Keratinocyte (primary cell): ENCODE measurements at regions not wholly inside any gene's neighbourhood (a gene's known extent, or its start where the extent isn't known, plus 50 kb on each side); places are given as distances from the start of the nearest gene placed in this dataset.

ENCODE experiments used
- DNase-seq: peaks from one replicate; pipeline ENCODE4 v3.0.0-alpha.2; 2011; ENCODE audit warnings: low read depth, missing footprints, low spot score
- FAIRE-seq: peaks from 2 replicates; lab custom pipeline; 2011; peaks lifted over from hg19 to GRCh38; lab: Jason Lieb, UNC
- H2AFZ ChIP-seq: 2 replicates; pipeline ENCODE4 v1.6.0; 2012; ENCODE audit warnings: low read length, control low read depth, inconsistent platforms; ENCODE audit not compliant: control insufficient read depth
- H3K27ac ChIP-seq: 2 replicates; pipeline ENCODE4 v1.5.1; 2011; ENCODE audit warnings: low read length; ENCODE audit not compliant: control insufficient read depth, insufficient read depth
- H3K27me3 ChIP-seq: 3 replicates; pipeline ENCODE4 v1.6.0; 2011; ENCODE audit warnings: low read length; ENCODE audit not compliant: control insufficient read depth, insufficient read depth; ENCODE audit errors: extremely low read depth
- H3K36me3 ChIP-seq, 2 experiments: 2 replicates in 1 of 2; 3 replicates in 1 of 2; pipeline ENCODE4 v1.5.1; 2011; ENCODE audit warnings: low read length in 2 of 2, mild to moderate bottlenecking in 1 of 2; ENCODE audit not compliant: control insufficient read depth in 2 of 2, insufficient read depth in 2 of 2; ENCODE audit errors: extremely low read depth in 1 of 2
- H3K4me1 ChIP-seq: 3 replicates; pipeline ENCODE4 v1.5.1; 2011; ENCODE audit warnings: low read length; ENCODE audit not compliant: control insufficient read depth, insufficient read depth; ENCODE audit errors: extremely low read depth
- H3K4me2 ChIP-seq: 3 replicates; pipeline ENCODE4 v1.6.0; 2011; ENCODE audit warnings: low read depth, low read length; ENCODE audit not compliant: control insufficient read depth, insufficient read depth; ENCODE audit errors: extremely low read depth
- H3K4me3 ChIP-seq, 3 experiments: fragments of 200-600 bp in 1 of 3; sonication (generic) in 1 of 3; 2 replicates in 2 of 3; 3 replicates in 1 of 3; pipeline ENCODE4 v1.5.1; 2011 to 2016; ENCODE audit warnings: low read length in 3 of 3, mild to moderate bottlenecking in 3 of 3, control low read depth in 2 of 3, inconsistent platforms in 1 of 3, low read depth in 1 of 3, mixed read lengths in 1 of 3, mixed run types in 1 of 3, moderate library complexity in 1 of 3; ENCODE audit not compliant: control insufficient read depth in 2 of 3, insufficient read depth in 2 of 3; ENCODE audit errors: extremely low read depth in 1 of 3
- H3K79me2 ChIP-seq: 2 replicates; pipeline ENCODE4 v1.6.0; 2012; ENCODE audit warnings: low read length; ENCODE audit not compliant: control insufficient read depth, insufficient read depth
- H3K9ac ChIP-seq: 3 replicates; pipeline ENCODE4 v1.6.0; 2011; ENCODE audit warnings: low read length; ENCODE audit not compliant: control insufficient read depth, insufficient read depth; ENCODE audit errors: extremely low read depth
- H3K9me1 ChIP-seq: 3 replicates; pipeline ENCODE4 v1.6.0; 2011; ENCODE audit warnings: low read length; ENCODE audit not compliant: control insufficient read depth, insufficient read depth; ENCODE audit errors: extremely low read depth
- H3K9me3 ChIP-seq: 2 replicates; pipeline ENCODE4 v1.5.1; 2012; ENCODE audit warnings: low read depth, low read length; ENCODE audit not compliant: control insufficient read depth
- H4K20me1 ChIP-seq: 3 replicates; pipeline ENCODE4 v1.6.0; 2011; ENCODE audit warnings: low read length; ENCODE audit not compliant: control insufficient read depth, insufficient read depth; ENCODE audit errors: extremely low read depth
- EZH2 ChIP-seq: IDR thresholded peaks from one replicate; pipeline ENCODE4 v1.6.1; 2012; ENCODE audit warnings: inconsistent platforms, mild to moderate bottlenecking, low read length, moderate library complexity
- dilution Hi-C: fragments of 300-500 bp; cut with MboI; formaldehyde crosslinking; loops from one replicate; pipeline ENCODE4 v1.7.0; 2020; ENCODE audit warnings: low sequenced_read_pairs; ENCODE audit not compliant: extremely low pct_ligation_motif_present
- TF ChIP-seq, protein P1 (sequence below), 3 experiments: IDR thresholded peaks in 1 of 3; conservative IDR thresholded peaks in 1 of 3; optimal IDR thresholded peaks in 1 of 3; 2 replicates in 2 of 3; 3 replicates in 1 of 3; pipeline versions ENCODE3 to v1.5.1; 2011; ENCODE audit warnings: low read length in 3 of 3, mild to moderate bottlenecking in 3 of 3, moderate library complexity in 2 of 3, control low read depth in 1 of 3, inconsistent platforms in 1 of 3; ENCODE audit not compliant: insufficient read depth in 2 of 3; ENCODE audit errors: extremely low read depth in 1 of 3

GRCh38 chr14:88935083-88935482 is 110.6 kb downstream of the TTC8 start:
- Histone ChIP-seq H3K27me3 (no peaks in the 10 kb centered on the region), H3K4me3 (no peak overlapping the region), H3K27ac (no peak overlapping the region), H3K9me1 (no peaks in the 10 kb centered on the region), H3K9me3 (no peaks in the 10 kb centered on the region), H3K36me3 (no peaks in the 10 kb centered on the region), H2AFZ (peak overlapping the region; percentile 18), H3K79me2 (no peaks in the 10 kb centered on the region), H3K9ac (no peak overlapping the region), H3K4me1 (no peaks in the 10 kb centered on the region), H4K20me1 (no peaks in the 10 kb centered on the region), H3K4me2 (no peak overlapping the region)
- TF ChIP-seq, protein P1, sequence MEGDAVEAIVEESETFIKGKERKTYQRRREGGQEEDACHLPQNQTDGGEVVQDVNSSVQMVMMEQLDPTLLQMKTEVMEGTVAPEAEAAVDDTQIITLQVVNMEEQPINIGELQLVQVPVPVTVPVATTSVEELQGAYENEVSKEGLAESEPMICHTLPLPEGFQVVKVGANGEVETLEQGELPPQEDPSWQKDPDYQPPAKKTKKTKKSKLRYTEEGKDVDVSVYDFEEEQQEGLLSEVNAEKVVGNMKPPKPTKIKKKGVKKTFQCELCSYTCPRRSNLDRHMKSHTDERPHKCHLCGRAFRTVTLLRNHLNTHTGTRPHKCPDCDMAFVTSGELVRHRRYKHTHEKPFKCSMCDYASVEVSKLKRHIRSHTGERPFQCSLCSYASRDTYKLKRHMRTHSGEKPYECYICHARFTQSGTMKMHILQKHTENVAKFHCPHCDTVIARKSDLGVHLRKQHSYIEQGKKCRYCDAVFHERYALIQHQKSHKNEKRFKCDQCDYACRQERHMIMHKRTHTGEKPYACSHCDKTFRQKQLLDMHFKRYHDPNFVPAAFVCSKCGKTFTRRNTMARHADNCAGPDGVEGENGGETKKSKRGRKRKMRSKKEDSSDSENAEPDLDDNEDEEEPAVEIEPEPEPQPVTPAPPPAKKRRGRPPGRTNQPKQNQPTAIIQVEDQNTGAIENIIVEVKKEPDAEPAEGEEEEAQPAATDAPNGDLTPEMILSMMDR (optimal IDR thresholded peaks at IDR 0.05 in 1 of 3, IDR thresholded peaks at IDR 0.05 in 1 of 3, conservative IDR thresholded peaks at IDR 0.05 in 1 of 3; ENCODE audit: extremely low read depth in 1 of 3, insufficient read depth in 2 of 3, low read length in 3 of 3) = no peak
- TF ChIP-seq EZH2 = no peak
- dilution Hi-C loops = no loop called here
- no peak for DNase-seq
- FAIRE-seq = no peak

- H3K4me1 ChIP-seq = no peaks in the 10 kb centered on the region
- no peak overlapping the region for H3K4me2 ChIP-seq
- H3K27ac ChIP-seq = no peak overlapping the region
- no peaks in the 10 kb centered on the region for H4K20me1 ChIP-seq
- no peaks in the 10 kb centered on the region for H3K9me3 ChIP-seq
- DNase-seq (no peak), FAIRE-seq (no peak)
- TF ChIP-seq, protein P1 (optimal IDR thresholded peaks at IDR 0.05 in 1 of 3, IDR thresholded peaks at IDR 0.05 in 1 of 3, conservative IDR thresholded peaks at IDR 0.05 in 1 of 3; ENCODE audit: extremely low read depth in 1 of 3, insufficient read depth in 2 of 3, low read length in 3 of 3) = no peak
- no peak for TF ChIP-seq EZH2
- H3K36me3 ChIP-seq = no peaks in the 10 kb centered on the region
- dilution Hi-C loops = no loop called here
- no peaks in the 10 kb centered on the region for H3K79me2 ChIP-seq
- H3K9ac ChIP-seq = no peak overlapping the region
- no peak overlapping the region for H2AFZ ChIP-seq
- H3K27me3 ChIP-seq = no peaks in the 10 kb centered on the region
- no peak overlapping the region for H3K4me3 ChIP-seq
- H3K9me1 ChIP-seq = no peaks in the 10 kb centered on the region
Observed at GRCh38 chr14:88937706-88938105, 113.3 kb downstream of the TTC8 start.
